SJCRH30 (cell line): ENCODE measurements at regions not wholly inside any gene's neighbourhood (a gene's known extent, or its start where the extent isn't known, plus 50 kb on each side); places are given as distances from the start of the nearest gene placed in this dataset.
A peak's percentile ranks its signal among the peaks of the same experiment; 100 is the strongest.

Experiments
- DNase-seq, 2 experiments: peaks; one replicate each; pipeline ENCODE4 v3.0.0-alpha.2; 2015 to 2020
- H3K27ac ChIP-seq: fragments of 250-450 bp; sonication (Bioruptor Pico); 2 replicates; pipeline ENCODE4 v1.5.1; 2020; ENCODE audit warnings: mild to moderate bottlenecking, moderate library complexity
- H3K27me3 ChIP-seq: fragments of 250-450 bp; sonication (Bioruptor Pico); 2 replicates; pipeline ENCODE4 v1.5.1; 2020; ENCODE audit warnings: mild to moderate bottlenecking, moderate library complexity
- H3K36me3 ChIP-seq: fragments of 250-450 bp; sonication (Bioruptor Pico); 2 replicates; pipeline ENCODE4 v1.5.1; 2020; ENCODE audit warnings: mild to moderate bottlenecking, moderate library complexity
- H3K4me1 ChIP-seq: fragments of 250-450 bp; sonication (Bioruptor Pico); 2 replicates; pipeline ENCODE4 v1.5.1; 2020; ENCODE audit warnings: mild to moderate bottlenecking, moderate library complexity
- H3K4me3 ChIP-seq: fragments of 250-450 bp; sonication (Bioruptor Pico); 2 replicates; pipeline ENCODE4 v1.5.1; 2020; ENCODE audit warnings: mild to moderate bottlenecking, moderate library complexity
- H3K9me3 ChIP-seq: fragments of 250-450 bp; sonication (Bioruptor Pico); replicated peaks from 2 replicates; pipeline ENCODE4 v1.5.1; 2020; ENCODE audit warnings: mild to moderate bottlenecking, moderate library complexity

DNA sequence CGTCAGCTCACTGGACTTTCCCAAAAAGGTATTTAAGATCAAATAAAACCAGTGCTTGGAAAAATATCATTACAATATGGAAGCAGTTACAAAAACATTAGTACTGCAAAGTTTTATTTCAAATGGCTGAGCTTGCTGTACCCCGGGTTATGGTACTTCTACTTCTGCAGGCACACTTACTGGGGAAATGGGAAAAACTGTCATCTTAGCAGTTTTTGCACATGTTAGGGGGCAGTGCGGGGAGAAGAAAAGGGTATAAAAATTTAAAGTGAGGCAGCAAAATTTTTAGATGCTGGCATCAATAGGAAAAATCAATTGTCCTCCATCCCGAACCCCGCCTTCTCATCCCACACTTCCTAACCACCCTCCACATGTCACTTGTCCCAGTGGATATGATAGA is 133.4 kb downstream of the ATG4C start:
- DNase-seq, result no peak
- Histone ChIP-seq H3K9me3 (no peaks in the 10 kb centered on the region), H3K36me3 (no peaks in the 10 kb centered on the region), H3K4me1 (no peaks in the 10 kb centered on the region), H3K27me3 (no peaks in the 10 kb centered on the region; the same call in 1 of the 2 replicates), H3K4me3 (no peak overlapping the region), H3K27ac (no peak overlapping the region)

GRCh38 chr1:62917805-62918204 is 133.9 kb downstream of the ATG4C start:
- Histone ChIP-seq H3K27ac (no peak overlapping the region), H3K4me3 (no peak overlapping the region), H3K27me3 (no peaks in the 10 kb centered on the region; the same call in 1 of the 2 replicates), H3K4me1 (no peaks in the 10 kb centered on the region), H3K9me3 (no peaks in the 10 kb centered on the region), H3K36me3 (no peaks in the 10 kb centered on the region)
- DNase-seq, result no peak

- H3K9me3 ChIP-seq, result no peaks in the 10 kb centered on the region
- no peak overlapping the region for H3K4me3 ChIP-seq
- no peaks in the 10 kb centered on the region for H3K36me3 ChIP-seq
- DNase-seq, result no peak
- H3K27ac ChIP-seq, result no peak overlapping the region
- H3K4me1 ChIP-seq, result no peaks in the 10 kb centered on the region
- H3K27me3 ChIP-seq, result no peaks in the 10 kb centered on the region; the same call in 1 of the 2 replicates
These were observed 134.8 kb downstream of the ATG4C start for GRCh38 chr1:62918700-62919099.

- no peaks in the 10 kb centered on the region; the same call in 1 of the 2 replicates for H3K27me3 ChIP-seq
- no peak overlapping the region for H3K27ac ChIP-seq
- no peaks in the 10 kb centered on the region for H3K36me3 ChIP-seq
- no peak for DNase-seq
- H3K4me3 ChIP-seq, result no peak overlapping the region
- H3K4me1 ChIP-seq, result no peaks in the 10 kb centered on the region
- H3K9me3 ChIP-seq, result no peaks in the 10 kb centered on the region
These were observed 138.1 kb downstream of the ATG4C start for GRCh38 chr1:62922006-62922405.

DNA sequence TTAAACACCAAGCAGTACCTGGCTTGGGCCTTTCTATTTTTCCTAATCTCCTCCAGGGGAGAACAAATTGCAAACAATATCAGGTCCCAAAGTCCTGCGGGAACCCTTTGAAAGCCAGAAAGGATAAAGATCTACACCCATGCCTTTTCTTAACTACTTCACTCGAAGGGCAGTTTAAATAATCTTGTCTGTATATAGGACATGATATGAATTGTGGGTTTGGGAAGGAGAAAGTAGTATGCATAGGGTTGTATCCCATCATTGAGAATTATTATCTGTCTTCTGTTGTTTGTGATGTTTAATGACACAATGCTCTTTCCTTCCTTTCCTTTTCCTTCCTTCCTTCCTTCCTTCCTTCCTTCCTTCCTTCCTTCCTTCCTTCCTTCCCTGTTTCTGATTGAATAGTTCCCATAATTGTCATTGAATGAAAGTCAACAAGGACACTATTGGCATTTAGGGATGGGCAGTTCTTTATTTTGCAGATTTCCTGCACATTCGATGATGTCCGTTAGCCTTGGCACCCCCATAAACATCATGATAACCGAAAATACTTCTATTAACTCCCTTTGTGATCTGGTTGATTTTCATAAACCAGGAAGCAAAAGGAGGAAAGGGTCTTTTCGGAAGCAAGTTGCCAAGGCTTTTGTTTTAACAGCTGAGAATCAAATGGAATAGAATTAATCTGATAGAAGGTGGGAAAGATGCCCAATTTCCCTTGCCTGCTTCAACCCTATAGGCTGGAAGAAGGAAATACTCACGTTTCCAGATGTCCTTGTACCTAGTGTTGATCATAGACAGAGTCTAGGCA is 141.3 kb downstream of the ATG4C start:
- Histone ChIP-seq H3K27me3 (0 out of 2 replicates have a peak, but pooled peaks cover 2% of the 10 kb centered on the region), H3K9me3 (no peaks in the 10 kb centered on the region), H3K4me3 (no peak overlapping the region), H3K36me3 (no peaks in the 10 kb centered on the region), H3K27ac (no peak overlapping the region), H3K4me1 (no peaks in the 10 kb centered on the region)
- no peak for DNase-seq

DNA sequence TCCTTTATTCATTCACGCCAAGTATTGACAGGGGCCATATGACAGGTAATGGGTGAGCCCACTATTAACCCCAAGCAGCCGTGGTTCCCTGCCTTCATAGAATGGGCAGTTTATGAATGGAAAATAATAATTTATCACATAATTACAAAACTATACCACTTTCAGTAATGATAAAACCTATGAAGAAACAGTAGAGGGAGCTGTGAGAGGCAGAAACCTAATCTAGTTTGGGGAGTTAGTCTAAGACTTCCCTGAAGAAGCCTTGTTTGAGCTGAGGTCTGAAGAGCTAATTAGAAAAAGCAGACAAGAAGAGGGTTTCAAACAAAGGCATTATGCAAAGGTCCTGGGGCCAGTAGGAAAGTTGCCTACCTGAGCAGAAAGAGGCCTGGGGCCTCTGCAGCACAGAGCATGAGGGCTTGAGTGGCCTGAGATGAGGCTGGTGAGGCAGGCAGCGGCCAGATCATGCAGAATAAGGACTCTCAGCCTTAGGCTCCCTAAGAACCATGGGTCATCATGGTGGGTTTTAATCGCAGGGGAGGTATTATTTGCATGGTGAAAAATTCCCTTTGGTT is 142.8 kb downstream of the ATG4C start:
- Histone ChIP-seq H3K9me3 (no peaks in the 10 kb centered on the region), H3K4me1 (no peaks in the 10 kb centered on the region), H3K27ac (no peak overlapping the region), H3K27me3 (0 out of 2 replicates have a peak, but pooled peaks cover 2% of the 10 kb centered on the region), H3K4me3 (no peak overlapping the region), H3K36me3 (no peaks in the 10 kb centered on the region)
- DNase-seq, result no peak

GRCh38 chr1:62928885-62929284 is 145.0 kb downstream of the ATG4C start:
- Histone ChIP-seq H3K9me3 (no peaks in the 10 kb centered on the region), H3K4me3 (no peak overlapping the region), H3K27ac (no peak overlapping the region), H3K4me1 (no peaks in the 10 kb centered on the region), H3K27me3 (0 out of 2 replicates have a peak, but pooled peaks cover 2% of the 10 kb centered on the region), H3K36me3 (no peaks in the 10 kb centered on the region)
- DNase-seq, result no peak

DNA sequence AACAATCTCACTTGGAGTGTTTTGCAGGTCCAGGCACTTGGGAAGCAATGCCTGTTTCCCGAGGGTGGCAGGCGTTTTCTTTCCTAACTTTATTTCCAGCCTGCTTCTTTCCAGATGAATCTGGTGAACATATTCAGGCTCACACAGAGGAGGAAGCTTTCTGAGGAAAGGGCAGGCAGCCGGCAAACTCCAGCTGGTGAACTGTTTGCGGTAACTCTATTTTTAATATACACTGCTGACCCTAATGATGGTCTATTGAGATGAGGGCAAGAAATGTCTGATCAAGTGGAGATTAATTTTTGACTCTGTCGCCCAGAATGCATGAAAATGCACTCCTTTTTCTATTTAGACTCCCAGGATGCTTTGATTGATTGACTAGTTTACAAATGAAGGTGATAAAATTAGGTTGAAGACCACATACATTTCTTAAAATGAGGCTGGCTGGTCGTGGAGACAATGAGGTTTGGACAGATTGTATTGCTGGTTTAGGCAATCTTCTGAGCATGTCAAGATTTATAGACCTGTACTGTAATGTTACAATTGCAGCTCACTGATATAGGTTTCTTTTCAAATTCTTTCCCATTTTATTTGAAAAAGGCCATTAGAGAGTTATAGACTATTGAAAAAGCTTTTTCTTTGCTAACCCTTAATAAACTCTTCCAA is 153.8 kb downstream of the ATG4C start:
- Histone ChIP-seq H3K36me3 (no peaks in the 10 kb centered on the region), H3K4me3 (no peak overlapping the region), H3K4me1 (no peaks in the 10 kb centered on the region), H3K9me3 (no peaks in the 10 kb centered on the region), H3K27ac (no peak overlapping the region), H3K27me3 (peaks cover 2% of the 10 kb centered on the region; the same call in 1 of the 2 replicates)
- no peak for DNase-seq

DNA sequence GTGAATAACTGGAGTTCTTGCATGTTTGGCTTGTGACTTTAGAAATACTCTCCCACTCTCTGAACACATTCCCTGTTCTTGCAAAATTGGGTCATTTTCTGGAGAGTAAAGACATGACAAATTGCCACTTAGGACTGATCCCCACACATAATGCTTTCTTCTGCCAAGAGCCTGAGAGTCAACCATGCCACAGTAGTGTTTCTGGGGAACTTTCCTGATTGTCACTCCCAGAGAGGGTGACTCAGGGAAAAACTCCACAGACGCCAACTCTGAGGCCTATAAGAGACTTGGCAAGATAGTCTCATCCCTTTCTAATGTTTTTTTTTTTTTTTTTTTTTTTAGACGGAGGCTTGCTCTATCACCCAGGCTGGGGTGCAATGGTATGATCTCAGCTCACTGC is 157.8 kb downstream of the ATG4C start:
- Histone ChIP-seq H3K4me3 (no peak overlapping the region), H3K4me1 (no peaks in the 10 kb centered on the region), H3K27ac (no peak overlapping the region), H3K27me3 (peaks cover 2% of the 10 kb centered on the region; the same call in 1 of the 2 replicates), H3K36me3 (no peaks in the 10 kb centered on the region), H3K9me3 (no peaks in the 10 kb centered on the region)
- no peak for DNase-seq

- Histone ChIP-seq H3K36me3 (no peaks in the 10 kb centered on the region), H3K4me3 (no peak overlapping the region), H3K9me3 (no peaks in the 10 kb centered on the region), H3K4me1 (no peaks in the 10 kb centered on the region), H3K27ac (no peak overlapping the region), H3K27me3 (no peaks in the 10 kb centered on the region)
- DNase-seq, result no peak
These were observed 162.6 kb downstream of the ATG4C start for GRCh38 chr1:62946511-62946910.

GRCh38 chr1:62951428-62951827 is 167.5 kb downstream of the ATG4C start:
- peaks cover 14% of the 10 kb centered on the region; the same call in 1 of the 2 replicates for H3K4me1 ChIP-seq
- H3K27me3 ChIP-seq, result no peaks in the 10 kb centered on the region
- H3K36me3 ChIP-seq, result no peaks in the 10 kb centered on the region
- DNase-seq, result no peak
- H3K9me3 ChIP-seq, result no peaks in the 10 kb centered on the region; the same call in 1 of the 2 replicates
- no peak overlapping the region for H3K4me3 ChIP-seq
- H3K27ac ChIP-seq, result no peak overlapping the region

DNA sequence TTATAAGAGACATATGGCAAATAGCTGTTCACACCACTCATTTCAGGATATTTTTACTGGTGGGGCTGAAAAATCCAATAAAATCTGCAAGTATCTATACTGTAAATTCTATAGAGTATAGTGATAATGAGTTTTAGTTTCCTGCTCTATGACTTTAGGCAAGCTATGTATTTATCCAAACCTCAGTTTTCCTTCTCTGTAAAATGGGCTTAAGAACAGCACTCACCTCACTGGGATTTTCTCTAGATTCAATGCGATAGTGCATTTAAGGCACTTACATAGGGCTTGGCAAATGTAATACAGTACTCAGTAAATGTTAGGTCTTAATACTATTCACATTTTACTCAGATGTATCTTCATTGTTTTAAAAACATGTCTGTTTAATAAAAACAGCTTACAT is 168.7 kb downstream of the ATG4C start:
- H3K27ac ChIP-seq, result no peak overlapping the region
- peaks cover 14% of the 10 kb centered on the region; the same call in 1 of the 2 replicates for H3K4me1 ChIP-seq
- H3K36me3 ChIP-seq, result no peaks in the 10 kb centered on the region
- no peaks in the 10 kb centered on the region; the same call in 1 of the 2 replicates for H3K9me3 ChIP-seq
- no peaks in the 10 kb centered on the region for H3K27me3 ChIP-seq
- H3K4me3 ChIP-seq, result no peak overlapping the region
- DNase-seq, result no peak

DNA sequence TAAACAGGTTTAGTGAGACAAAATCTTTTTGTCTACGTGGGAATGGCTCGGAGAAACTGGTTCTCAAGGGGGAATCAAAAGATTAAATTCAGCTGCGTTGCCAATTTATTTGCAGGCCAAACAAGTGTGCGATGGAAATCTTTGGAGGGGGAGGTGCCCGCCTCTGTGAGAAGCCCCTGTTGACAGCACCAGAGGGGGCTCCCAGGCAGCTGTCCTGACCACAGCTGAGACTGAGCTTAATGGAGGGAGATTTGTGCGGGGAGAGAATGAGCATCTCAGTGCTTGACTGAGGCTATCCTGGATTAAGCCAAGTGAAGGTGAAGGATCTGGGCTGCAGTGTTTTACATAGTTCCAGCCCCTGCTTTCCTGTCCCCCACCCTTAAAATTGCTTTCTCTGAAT is 169.7 kb downstream of the ATG4C start:
- Histone ChIP-seq H3K4me3 (no peak overlapping the region), H3K27me3 (no peaks in the 10 kb centered on the region), H3K4me1 (peaks cover 14% of the 10 kb centered on the region; the same call in 1 of the 2 replicates), H3K27ac (no peak overlapping the region), H3K36me3 (no peaks in the 10 kb centered on the region), H3K9me3 (no peaks in the 10 kb centered on the region; the same call in 1 of the 2 replicates)
- peak; percentile 73 to 81 for DNase-seq

GRCh38 chr1:62954758-62955157 is 170.8 kb downstream of the ATG4C start:
- H3K27me3 ChIP-seq, result no peaks in the 10 kb centered on the region
- H3K4me3 ChIP-seq, result no peak overlapping the region
- peaks cover 14% of the 10 kb centered on the region; the same call in 1 of the 2 replicates for H3K4me1 ChIP-seq
- DNase-seq, result no peak
- no peaks in the 10 kb centered on the region; the same call in 1 of the 2 replicates for H3K9me3 ChIP-seq
- H3K27ac ChIP-seq, result no peak overlapping the region
- H3K36me3 ChIP-seq, result no peaks in the 10 kb centered on the region

DNA sequence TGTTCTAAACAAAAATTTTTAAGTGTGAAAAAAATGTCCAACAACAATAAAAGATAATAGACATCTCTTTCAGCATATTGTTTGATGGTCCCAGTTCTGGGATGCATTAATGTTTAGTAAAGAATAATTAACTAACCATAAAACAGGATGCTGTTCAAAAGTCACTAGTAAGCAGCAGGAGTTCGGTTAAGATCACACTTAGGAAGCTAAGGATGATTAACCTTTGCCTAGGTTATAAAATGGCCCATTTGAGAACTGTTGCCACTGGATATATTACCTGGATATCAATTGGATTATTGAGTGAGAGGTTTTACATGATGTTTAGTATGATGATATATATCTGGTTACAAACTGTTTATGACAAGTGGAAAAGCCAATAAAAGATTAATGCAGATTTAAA is 171.7 kb downstream of the ATG4C start:
- Histone ChIP-seq H3K27ac (no peak overlapping the region), H3K4me1 (peaks cover 14% of the 10 kb centered on the region; the same call in 1 of the 2 replicates), H3K4me3 (no peak overlapping the region), H3K36me3 (no peaks in the 10 kb centered on the region), H3K27me3 (no peaks in the 10 kb centered on the region), H3K9me3 (no peaks in the 10 kb centered on the region; the same call in 1 of the 2 replicates)
- DNase-seq, result no peak
